Ascending aorta (tissue), 2 donors: ENCODE measurements at regions not wholly inside any gene's neighbourhood (a gene's known extent, or its start where the extent isn't known, plus 50 kb on each side); places are given as distances from the start of the nearest gene placed in this dataset.

Experiments used
- DNase-seq, 2 donors: peaks; one replicate each; pipeline ENCODE4 v3.0.0-alpha.2; 2019; ENCODE audit warnings: low spot score in 2 of 2
- H3K27ac ChIP-seq, 2 donors: fragments of 200-600 bp; sonication (generic); one replicate each; pipeline ENCODE4 v1.5.1; 2016 to 2017; ENCODE audit warnings: mild to moderate bottlenecking in 1 of 2
- H3K27me3 ChIP-seq: fragments of 200-600 bp; sonication (generic); one replicate; pipeline ENCODE4 v1.5.1; 2017
- H3K36me3 ChIP-seq, 2 donors: fragments of 200-600 bp; sonication (generic); one replicate each; pipeline ENCODE4 v1.5.1; 2016
- H3K4me1 ChIP-seq, 2 donors: fragments of 200-600 bp; sonication (generic); one replicate each; pipeline ENCODE4 v1.5.1; 2016 to 2017; ENCODE audit warnings: mild to moderate bottlenecking in 1 of 2
- H3K4me3 ChIP-seq, 2 donors: fragments of 200-600 bp; sonication (generic); one replicate each; pipeline ENCODE4 v1.5.1; 2016 to 2017; ENCODE audit warnings: mild to moderate bottlenecking in 1 of 2
- H3K9me3 ChIP-seq, 2 donors: fragments of 200-600 bp; sonication (generic); one replicate each; pipeline ENCODE4 v1.5.1; 2016
- CTCF ChIP-seq, 3 experiments: fragments of 200-600 bp in 2 of 3; fragments of 450-650 bp in 1 of 3; sonication (generic) in 2 of 3; IDR thresholded peaks; one replicate each; pipeline ENCODE4 v1.5.1; 2016 to 2019; ENCODE audit warnings: antibody characterized with exemption in 3 of 3, mild to moderate bottlenecking in 1 of 3, moderate library complexity in 1 of 3
- intact Hi-C: fragments of 100-400 bp; cut with DNase I; formaldehyde crosslinking; loops from one replicate; pipeline ENCODE4 v1.15.1; 2023

GRCh38 chr15:39192351-39192750 is 388.5 kb upstream of the THBS1 start:
- Histone ChIP-seq H3K27ac (no peak overlapping the region), H3K4me1 (no peaks in the 10 kb centered on the region), H3K4me3 (no peak overlapping the region), H3K36me3 (no peaks in the 10 kb centered on the region), H3K9me3 (no peaks in the 10 kb centered on the region), H3K27me3 (no peaks in the 10 kb centered on the region)
- intact Hi-C loops: no loop called here
- TF ChIP-seq CTCF (IDR thresholded peaks at IDR 0.05): no peak
- no peak for DNase-seq

GRCh38 chr15:39192979-39193560 is 387.8 kb upstream of the THBS1 start:
- Histone ChIP-seq H3K4me1 (no peaks in the 10 kb centered on the region), H3K4me3 (no peak overlapping the region), H3K27ac (no peak overlapping the region), H3K9me3 (no peaks in the 10 kb centered on the region), H3K36me3 (no peaks in the 10 kb centered on the region), H3K27me3 (no peaks in the 10 kb centered on the region)
- intact Hi-C loops: no loop called here
- DNase-seq: no peak
- no peak for TF ChIP-seq CTCF (IDR thresholded peaks at IDR 0.05)

GRCh38 chr15:39193611-39194010 is 387.3 kb upstream of the THBS1 start:
- H3K36me3 ChIP-seq: no peaks in the 10 kb centered on the region
- intact Hi-C loops: no loop called here
- DNase-seq: no peak
- H3K9me3 ChIP-seq: no peaks in the 10 kb centered on the region
- no peak for TF ChIP-seq CTCF (IDR thresholded peaks at IDR 0.05)
- no peaks in the 10 kb centered on the region for H3K4me1 ChIP-seq
- no peaks in the 10 kb centered on the region for H3K27me3 ChIP-seq
- no peak overlapping the region for H3K27ac ChIP-seq
- no peak overlapping the region for H3K4me3 ChIP-seq

- Histone ChIP-seq H3K36me3 (no peaks in the 10 kb centered on the region), H3K27ac (no peak overlapping the region), H3K4me1 (no peaks in the 10 kb centered on the region), H3K9me3 (no peaks in the 10 kb centered on the region), H3K4me3 (no peak overlapping the region), H3K27me3 (no peaks in the 10 kb centered on the region)
- intact Hi-C loops: no loop called here
- DNase-seq: no peak
- no peak for TF ChIP-seq CTCF (IDR thresholded peaks at IDR 0.05)
Observed at GRCh38 chr15:39194106-39194830, 386.6 kb upstream of the THBS1 start.

- Histone ChIP-seq H3K4me1 (no peaks in the 10 kb centered on the region), H3K27ac (no peak overlapping the region), H3K36me3 (no peaks in the 10 kb centered on the region), H3K27me3 (no peaks in the 10 kb centered on the region), H3K9me3 (no peaks in the 10 kb centered on the region), H3K4me3 (no peak overlapping the region)
- DNase-seq: no peak
- TF ChIP-seq CTCF (IDR thresholded peaks at IDR 0.05): no peak
- intact Hi-C loops: no loop called here
Observed at GRCh38 chr15:39195961-39196486, 384.9 kb upstream of the THBS1 start.
